Ishikawa (cell line): ENCODE measurements at regions not wholly inside any gene's neighbourhood (a gene's known extent, or its start where the extent isn't known, plus 50 kb on each side); places are given as distances from the start of the nearest gene placed in this dataset.

Source experiments
- CEBPB ChIP-seq: IDR thresholded peaks from 2 replicates; pipeline ENCODE4 v1.6.1; 2012
- CREB1 ChIP-seq: IDR thresholded peaks from 2 replicates; pipeline ENCODE4 v1.6.1; 2012; ENCODE audit warnings: low read depth
- EGR1 ChIP-seq: IDR thresholded peaks from 2 replicates; pipeline ENCODE4 v1.6.1; 2012
- EP300 ChIP-seq: IDR thresholded peaks from 2 replicates; pipeline ENCODE4 v1.6.1; 2012; ENCODE audit warnings: borderline replicate concordance
- FOXM1 ChIP-seq: IDR thresholded peaks from 2 replicates; pipeline ENCODE4 v1.6.1; 2012; ENCODE audit warnings: low read depth, borderline replicate concordance
- MAX ChIP-seq: IDR thresholded peaks from 2 replicates; pipeline ENCODE4 v1.6.1; 2012
- NFIC ChIP-seq: IDR thresholded peaks from 2 replicates; pipeline ENCODE4 v1.6.1; 2012
- RAD21 ChIP-seq: IDR thresholded peaks from 2 replicates; pipeline ENCODE4 v1.6.1; 2012; ENCODE audit warnings: low read depth
- REST ChIP-seq: IDR thresholded peaks from 2 replicates; pipeline ENCODE4 v1.6.1; 2012; ENCODE audit warnings: low read depth, mild to moderate bottlenecking
- TAF1 ChIP-seq: IDR thresholded peaks from 2 replicates; pipeline ENCODE4 v1.6.1; 2012; ENCODE audit warnings: low read depth, mild to moderate bottlenecking
- TCF12 ChIP-seq: IDR thresholded peaks from 2 replicates; pipeline ENCODE4 v1.6.1; 2012; ENCODE audit warnings: low read depth
- TEAD4 ChIP-seq: IDR thresholded peaks from 2 replicates; pipeline ENCODE4 v1.6.1; 2012
- USF1 ChIP-seq: IDR thresholded peaks from 2 replicates; pipeline ENCODE4 v1.6.1; 2012
- YY1 ChIP-seq: IDR thresholded peaks from 2 replicates; pipeline ENCODE4 v1.6.1; 2012; ENCODE audit warnings: low read depth
- ZBTB7A ChIP-seq: IDR thresholded peaks from 2 replicates; pipeline ENCODE4 v1.6.1; 2012; ENCODE audit warnings: low read depth

- TF ChIP-seq TCF12 = no peak
- no peak for TF ChIP-seq MAX
- no peak for TF ChIP-seq EP300
- TF ChIP-seq FOXM1 = no peak
Measured at GRCh38 chr10:30774261-30774660, 144.7 kb upstream of the LYZL2 start.

GRCh38 chr10:30773501-30773900 is 143.9 kb upstream of the LYZL2 start:
- TF ChIP-seq NFIC = no peak
- no peak for TF ChIP-seq EP300
- no peak for TF ChIP-seq FOXM1
- TF ChIP-seq ZBTB7A = no peak
- TF ChIP-seq TAF1 = no peak
- TF ChIP-seq USF1 = no peak
- no peak for TF ChIP-seq TEAD4
- no peak for TF ChIP-seq CREB1
- TF ChIP-seq MAX = no peak
- TF ChIP-seq YY1 = no peak
- TF ChIP-seq CEBPB = no peak
- no peak for TF ChIP-seq REST

- no peak for TF ChIP-seq CREB1
- no peak for TF ChIP-seq YY1
- TF ChIP-seq MAX = no peak
- no peak for TF ChIP-seq TAF1
- TF ChIP-seq TCF12 = no peak
- no peak for TF ChIP-seq NFIC
- TF ChIP-seq ZBTB7A = no peak
- no peak for TF ChIP-seq RAD21
- no peak for TF ChIP-seq USF1
- TF ChIP-seq TEAD4 = no peak
- TF ChIP-seq CEBPB = no peak
Measured at GRCh38 chr10:30770816-30771215, 141.3 kb upstream of the LYZL2 start.

- TF ChIP-seq REST (no peak), RAD21 (no peak), TAF1 (no peak), CEBPB (no peak), CREB1 (no peak), NFIC (no peak), YY1 (no peak), ZBTB7A (no peak), EGR1 (no peak), TCF12 (no peak), EP300 (no peak), FOXM1 (no peak), MAX (no peak), TEAD4 (no peak), USF1 (no peak)
Measured at GRCh38 chr10:30770229-30770628, 140.7 kb upstream of the LYZL2 start.

GRCh38 chr10:30769361-30769760 is 139.8 kb upstream of the LYZL2 start:
- TF ChIP-seq TCF12 (no peak), CEBPB (no peak), FOXM1 (no peak), REST (no peak), USF1 (no peak), EP300 (no peak), CREB1 (no peak), TAF1 (no peak), EGR1 (no peak), TEAD4 (no peak), MAX (no peak), NFIC (no peak), RAD21 (no peak), ZBTB7A (no peak), YY1 (no peak)
